Keratinocyte (primary cell): ENCODE measurements at regions not wholly inside any gene's neighbourhood (a gene's known extent, or its start where the extent isn't known, plus 50 kb on each side); places are given as distances from the start of the nearest gene placed in this dataset.

Source experiments
- CTCF ChIP-seq, 3 experiments: IDR thresholded peaks in 1 of 3; conservative IDR thresholded peaks in 1 of 3; optimal IDR thresholded peaks in 1 of 3; 2 replicates in 2 of 3; 3 replicates in 1 of 3; pipeline versions ENCODE3 to v1.5.1; 2011; ENCODE audit warnings: low read length in 3 of 3, mild to moderate bottlenecking in 3 of 3, moderate library complexity in 2 of 3, control low read depth in 1 of 3, inconsistent platforms in 1 of 3; ENCODE audit not compliant: insufficient read depth in 2 of 3; ENCODE audit errors: extremely low read depth in 1 of 3
- EZH2 ChIP-seq: IDR thresholded peaks from one replicate; pipeline ENCODE4 v1.6.1; 2012; ENCODE audit warnings: inconsistent platforms, mild to moderate bottlenecking, low read length, moderate library complexity

GRCh38 chr5:2399804-2400203, 351.7 kb downstream of the IRX2 start:
- TF ChIP-seq CTCF (optimal IDR thresholded peaks at IDR 0.05 in 1 of 3, IDR thresholded peaks at IDR 0.05 in 1 of 3, conservative IDR thresholded peaks at IDR 0.05 in 1 of 3; ENCODE audit: extremely low read depth in 1 of 3, insufficient read depth in 2 of 3, low read length in 3 of 3), result no peak
- TF ChIP-seq EZH2, result no peak
